ENCODE measurements at regions not wholly inside any gene's neighbourhood (a gene's known extent, or its start where the extent isn't known, plus 50 kb on each side); places are given as distances from the start of the nearest gene placed in this dataset.

GRCh38 chr13:22561581-22561980 lies 619.2 kb upstream of the SGCG start:
- H3K4me3 ChIP-seq (ENCODE audit: low read length) = no peak overlapping the region
- DNase-seq (ENCODE audit: low read depth, low spot score) = no peak

- no peak for DNase-seq (ENCODE audit: low read depth, low spot score)
- no peak overlapping the region for H3K4me3 ChIP-seq (ENCODE audit: low read length)
Observed at GRCh38 chr13:22562116-22562515, 618.7 kb upstream of the SGCG start.

GRCh38 chr13:22563272-22563671 lies 617.5 kb upstream of the SGCG start:
- no peak overlapping the region for H3K4me3 ChIP-seq (ENCODE audit: low read length)
- no peak for DNase-seq (ENCODE audit: low read depth, low spot score)

- DNase-seq (ENCODE audit: low read depth, low spot score) = peak; percentile 9
- H3K4me3 ChIP-seq (ENCODE audit: low read length) = no peak overlapping the region
Observed at GRCh38 chr13:22569811-22570210, 611.0 kb upstream of the SGCG start.

- DNase-seq (ENCODE audit: low read depth, low spot score) = no peak
- no peak overlapping the region for H3K4me3 ChIP-seq (ENCODE audit: low read length)
Observed at GRCh38 chr13:22589880-22590279, 590.9 kb upstream of the SGCG start.

GRCh38 chr13:22592515-22592914 lies 588.3 kb upstream of the SGCG start:
- H3K4me3 ChIP-seq (ENCODE audit: low read length) = no peak overlapping the region
- no peak for DNase-seq (ENCODE audit: low read depth, low spot score)

GRCh38 chr13:22594041-22594440 lies 586.7 kb upstream of the SGCG start:
- no peak overlapping the region for H3K4me3 ChIP-seq (ENCODE audit: low read length)
- no peak for DNase-seq (ENCODE audit: low read depth, low spot score)

- no peak for DNase-seq (ENCODE audit: low read depth, low spot score)
- H3K4me3 ChIP-seq (ENCODE audit: low read length) = no peak overlapping the region
Observed at GRCh38 chr13:22596171-22596863, 584.5 kb upstream of the SGCG start.

- no peak for DNase-seq (ENCODE audit: low read depth, low spot score)
- H3K4me3 ChIP-seq (ENCODE audit: low read length) = no peak overlapping the region
Observed at GRCh38 chr13:22599156-22599555, 581.6 kb upstream of the SGCG start.

GRCh38 chr13:22618002-22618401 lies 562.8 kb upstream of the SGCG start:
- no peak for DNase-seq (ENCODE audit: low read depth, low spot score)
- no peak overlapping the region for H3K4me3 ChIP-seq (ENCODE audit: low read length)

GRCh38 chr13:22625691-22626090 lies 555.1 kb upstream of the SGCG start:
- DNase-seq (ENCODE audit: low read depth, low spot score) = peak; percentile 95
- no peak overlapping the region for H3K4me3 ChIP-seq (ENCODE audit: low read length)

- H3K4me3 ChIP-seq (ENCODE audit: low read length) = no peak overlapping the region
- DNase-seq (ENCODE audit: low read depth, low spot score) = no peak
Observed at GRCh38 chr13:22629374-22629773, 551.4 kb upstream of the SGCG start.

GRCh38 chr13:22642088-22642487 lies 538.7 kb upstream of the SGCG start:
- no peak for DNase-seq (ENCODE audit: low read depth, low spot score)
- H3K4me3 ChIP-seq (ENCODE audit: low read length) = no peak overlapping the region

- no peak overlapping the region for H3K4me3 ChIP-seq (ENCODE audit: low read length)
- no peak for DNase-seq (ENCODE audit: low read depth, low spot score)
Observed at GRCh38 chr13:22644941-22645340, 535.8 kb upstream of the SGCG start.

GRCh38 chr13:22647156-22647850 lies 533.5 kb upstream of the SGCG start:
- no peak overlapping the region for H3K4me3 ChIP-seq (ENCODE audit: low read length)
- DNase-seq (ENCODE audit: low read depth, low spot score) = no peak

GRCh38 chr13:22648320-22648801 lies 532.4 kb upstream of the SGCG start:
- DNase-seq (ENCODE audit: low read depth, low spot score) = no peak
- H3K4me3 ChIP-seq (ENCODE audit: low read length) = no peak overlapping the region

GRCh38 chr13:22652796-22653195 lies 528.0 kb upstream of the SGCG start:
- no peak overlapping the region for H3K4me3 ChIP-seq (ENCODE audit: low read length)

GRCh38 chr13:22653866-22654265 lies 526.9 kb upstream of the SGCG start:
- DNase-seq (ENCODE audit: low read depth, low spot score) = no peak
- no peak overlapping the region for H3K4me3 ChIP-seq (ENCODE audit: low read length)

More at GRCh38 chr13:22652796-22653195, 528.0 kb upstream of the SGCG start:
- no peak for DNase-seq (ENCODE audit: low read depth, low spot score)

- no peak for DNase-seq (ENCODE audit: low read depth, low spot score)
- H3K4me3 ChIP-seq (ENCODE audit: low read length) = no peak overlapping the region
Observed at GRCh38 chr13:22655106-22655852, 525.5 kb upstream of the SGCG start.

GRCh38 chr13:22662771-22663170 lies 518.0 kb upstream of the SGCG start:
- H3K4me3 ChIP-seq (ENCODE audit: low read length) = no peak overlapping the region
- no peak for DNase-seq (ENCODE audit: low read depth, low spot score)

All from Jurkat, Clone E6-1 (cell line).